HG02943 (cell line): ENCODE measurements at regions not wholly inside any gene's neighbourhood (a gene's known extent, or its start where the extent isn't known, plus 50 kb on each side); places are given as distances from the start of the nearest gene placed in this dataset.
"Not testable (repeated sequence)": the region's sequence is repeated elsewhere in the genome, so short reads cannot be mapped to it uniquely, and the experiment has no call there.

Source experiments
- ATAC-seq: cut with Tn5 transposase; IDR thresholded peaks from one replicate; pipeline ENCODE4 v1.9.1; 2021; ENCODE audit warnings: mild to moderate bottlenecking, low read depth, moderate library complexity; ENCODE audit not compliant: unreplicated experiment

DNA sequence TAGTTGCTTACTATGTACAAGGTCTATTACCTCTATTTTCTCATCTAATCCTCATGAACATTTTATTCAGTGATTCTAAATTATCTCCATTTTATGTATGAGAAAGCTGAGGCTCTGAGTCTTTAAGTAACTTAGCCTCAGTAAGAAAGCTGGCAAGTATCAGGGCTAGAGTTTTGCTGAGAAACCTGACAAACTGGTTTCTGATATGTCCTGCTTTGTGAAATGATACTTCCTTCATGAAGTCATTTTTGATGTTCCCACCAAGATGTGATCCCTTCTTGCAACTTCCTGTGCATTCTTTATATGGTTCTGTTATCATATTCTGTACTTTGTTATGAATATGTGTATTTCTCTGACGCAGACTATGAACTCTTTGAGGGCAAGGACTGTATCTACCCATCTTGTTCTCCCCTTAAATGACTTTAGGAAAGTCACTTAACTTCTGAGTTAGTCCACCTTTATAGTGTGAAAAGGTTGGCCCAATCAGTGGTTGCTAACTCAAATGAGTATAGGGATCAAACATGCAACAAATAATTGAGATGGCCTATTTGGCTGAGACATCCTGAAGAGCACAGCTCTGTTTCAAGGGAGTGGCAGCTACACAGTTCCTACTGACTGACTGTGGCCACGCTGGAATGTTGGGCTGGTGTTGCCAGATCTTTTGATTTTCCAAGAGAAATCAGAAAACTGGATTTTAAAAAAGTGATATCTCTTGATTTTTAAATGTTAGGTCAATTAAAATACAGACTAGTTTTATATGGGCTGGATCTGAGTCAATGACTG, 127.9 kb upstream of the AMOT start:
- no peak for ATAC-seq

DNA sequence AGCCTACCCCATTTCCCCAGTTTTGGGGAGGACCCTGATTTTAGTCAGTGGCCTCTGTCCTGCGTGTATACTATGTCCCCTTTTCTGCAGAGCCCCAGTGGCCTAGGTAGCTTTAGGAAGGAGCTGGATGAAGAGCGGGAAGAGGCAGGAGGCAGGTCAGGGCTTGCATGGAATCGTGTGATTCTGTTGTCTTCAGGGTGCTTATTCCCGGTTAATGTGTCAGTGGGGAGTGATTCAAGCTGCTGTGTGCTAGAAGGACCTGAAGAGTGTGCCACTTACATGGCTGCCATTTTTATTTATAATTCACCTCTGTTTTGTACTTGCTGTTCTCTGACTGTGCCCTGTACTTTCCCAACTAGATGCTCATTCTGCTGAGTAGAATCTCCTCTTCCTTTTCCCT, 127.3 kb upstream of the AMOT start:
- no peak for ATAC-seq

DNA sequence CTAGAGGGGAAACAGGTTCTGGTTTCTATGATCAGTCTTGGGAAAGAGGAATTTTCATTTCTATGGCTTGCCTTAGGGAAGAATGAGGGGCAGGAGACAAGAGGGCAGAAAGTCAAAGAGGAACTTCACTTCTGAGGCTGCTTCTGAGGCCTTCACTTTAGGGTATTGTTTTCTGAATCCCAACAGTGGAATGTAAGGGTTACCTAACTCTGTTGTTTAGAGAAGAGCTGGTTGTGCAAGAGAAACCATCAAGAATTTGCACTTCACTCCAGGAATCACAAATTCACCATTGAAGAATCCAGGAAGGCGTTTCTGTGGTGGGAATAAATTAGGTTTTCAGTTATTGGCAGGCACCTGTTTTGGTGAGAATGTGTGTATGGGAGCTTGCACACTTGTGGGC, 126.7 kb upstream of the AMOT start:
- no peak for ATAC-seq

GRCh38 chrX:112961981-112962380, 121.3 kb upstream of the AMOT start:
- no peak for ATAC-seq

- no peak for ATAC-seq
Measured at GRCh38 chrX:112947981-112948615, 107.5 kb upstream of the AMOT start.

- ATAC-seq = no peak
Measured at GRCh38 chrX:112946227-112946626, 105.6 kb upstream of the AMOT start.

DNA sequence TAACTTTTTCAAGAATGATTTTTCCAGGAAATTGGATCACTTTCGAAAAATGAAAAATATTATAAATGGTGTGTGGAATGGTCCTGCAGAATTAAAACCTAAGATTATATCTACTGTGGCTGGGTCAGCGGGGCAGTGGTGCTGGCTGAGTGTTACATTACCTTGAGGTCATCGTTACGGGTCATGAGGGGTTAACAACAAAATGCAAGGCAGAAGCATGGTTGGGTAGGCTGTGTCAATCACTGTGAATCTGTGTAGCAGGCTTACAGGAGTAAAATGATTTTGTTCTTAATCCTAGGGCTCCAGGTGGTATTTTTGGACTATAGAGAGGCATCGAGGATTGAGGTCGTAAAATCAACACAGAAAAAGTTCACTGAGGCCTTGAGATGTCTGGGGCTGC, 105.2 kb upstream of the AMOT start:
- ATAC-seq = no peak

DNA sequence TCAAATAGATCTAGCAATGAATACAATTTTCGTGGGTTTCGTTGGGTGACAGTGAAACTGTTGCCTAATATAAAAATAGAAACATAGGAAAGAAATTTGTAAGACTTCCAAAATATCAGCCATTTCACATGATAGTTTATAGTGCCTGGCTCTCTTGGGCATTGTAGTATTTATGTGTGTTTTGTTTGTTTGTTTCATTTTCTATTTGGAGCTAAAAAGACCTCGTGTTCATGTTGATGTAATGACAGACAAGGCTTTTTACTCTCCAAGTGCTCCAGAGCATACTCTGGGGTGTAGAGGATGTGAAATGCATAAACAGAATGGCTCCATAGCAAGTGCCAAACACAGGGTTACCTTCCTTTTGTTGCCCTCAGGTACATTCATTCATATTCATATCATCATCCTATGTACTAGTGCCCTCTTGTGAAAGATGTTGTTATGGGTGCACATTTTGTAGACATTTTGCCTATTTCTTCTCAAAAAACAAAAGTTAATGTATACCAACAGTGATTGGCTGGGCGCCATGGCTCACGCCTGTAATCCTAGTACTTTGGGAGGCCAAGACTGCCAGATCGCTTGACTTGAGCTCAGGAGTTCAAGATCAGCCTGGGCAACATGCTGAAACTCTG, 100.7 kb upstream of the AMOT start:
- ATAC-seq = no peak

GRCh38 chrX:112935029-112935428, 94.4 kb upstream of the AMOT start:
- ATAC-seq = no peak

- no peak for ATAC-seq
Measured at GRCh38 chrX:112931900-112932299, 91.3 kb upstream of the AMOT start.

DNA sequence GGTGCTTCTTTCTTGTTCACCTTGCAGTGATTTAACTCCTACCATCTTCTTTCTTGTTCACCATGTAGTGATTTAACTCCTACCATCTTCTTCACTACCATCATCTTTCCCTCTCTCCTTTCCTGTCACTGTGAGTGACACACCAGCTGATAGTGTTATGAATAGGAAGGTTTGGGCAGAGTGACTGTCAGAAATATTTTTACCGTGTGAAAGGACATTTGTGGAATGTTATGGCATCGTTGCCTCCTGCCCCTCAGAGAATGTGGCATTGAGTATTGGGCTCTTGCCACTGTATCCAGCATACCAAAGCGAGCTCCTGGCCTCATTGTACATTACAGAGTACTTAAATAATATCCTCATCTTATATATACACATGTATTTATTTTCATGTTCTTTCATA, 90.8 kb upstream of the AMOT start:
- ATAC-seq = no peak

DNA sequence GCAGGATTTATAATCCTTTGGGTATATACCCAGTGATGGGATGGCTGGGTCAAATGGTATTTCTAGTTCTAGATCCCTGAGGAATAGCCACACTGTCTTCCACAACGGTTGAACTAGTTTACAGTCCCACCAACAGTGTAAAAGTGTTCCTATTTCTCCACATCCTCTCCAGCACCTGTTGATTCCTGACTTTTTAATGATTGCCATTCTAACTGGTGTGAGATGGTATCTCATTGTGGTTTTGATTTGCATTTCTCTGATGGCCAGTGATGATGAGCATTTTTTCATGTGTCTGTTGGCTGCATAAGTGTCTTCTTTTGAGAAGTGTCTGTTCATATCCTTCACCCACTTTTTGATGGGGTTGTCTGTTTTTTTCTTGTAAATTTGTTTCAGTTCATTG, 82.8 kb upstream of the AMOT start:
- ATAC-seq = not testable (repeated sequence)

GRCh38 chrX:112913807-112914206, 73.2 kb upstream of the AMOT start:
- ATAC-seq = no peak

DNA sequence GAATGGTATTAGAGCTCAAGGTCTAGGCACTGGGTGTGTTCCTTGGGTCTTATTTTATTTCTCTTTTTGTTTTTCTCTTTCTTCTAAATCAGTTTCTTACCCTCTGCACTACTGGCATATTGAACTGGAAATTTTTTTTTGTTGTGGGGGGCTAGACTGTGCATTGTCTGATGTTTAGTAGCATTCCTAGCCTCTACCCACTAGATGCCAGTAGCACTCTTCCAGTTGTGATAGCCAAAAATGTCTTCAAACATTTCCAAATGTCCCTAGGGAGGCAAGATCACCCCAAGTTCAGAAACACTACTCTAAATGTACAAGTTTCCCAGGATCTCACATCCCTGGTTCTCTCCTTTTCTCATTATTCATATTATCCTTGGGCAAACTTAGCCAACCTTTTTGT, 69.8 kb upstream of the AMOT start:
- no peak for ATAC-seq

GRCh38 chrX:112901869-112902725, 61.5 kb upstream of the AMOT start:
- ATAC-seq = no peak

- ATAC-seq = no peak
Measured at GRCh38 chrX:112896051-112896450, 55.4 kb upstream of the AMOT start.
